HEK293 (cell line): ENCODE measurements at regions not wholly inside any gene's neighbourhood (a gene's known extent, or its start where the extent isn't known, plus 50 kb on each side); places are given as distances from the start of the nearest gene placed in this dataset.

ENCODE experiments used
- IKZF3 ChIP-seq: fragments of 450-650 bp; IDR thresholded peaks from 2 replicates; pipeline ENCODE4 v1.5.0; 2018; ENCODE audit warnings: missing biosample characterization, mild to moderate bottlenecking, missing genetic modification characterization, moderate library complexity
- KLF1 ChIP-seq: fragments of 450-650 bp; formaldehyde crosslinking; IDR thresholded peaks from 2 replicates; pipeline ENCODE4 v1.5.1; 2016; ENCODE audit warnings: missing biosample characterization, missing genetic modification characterization
- KLF16 ChIP-seq: fragments of 450-650 bp; formaldehyde crosslinking; IDR thresholded peaks from 2 replicates; pipeline ENCODE4 v1.5.1; 2017; ENCODE audit warnings: missing biosample characterization, missing genetic modification characterization
- SETDB1 ChIP-seq: IDR thresholded peaks from one replicate; pipeline ENCODE4 v1.6.1; 2017; ENCODE audit warnings: mild to moderate bottlenecking, low read length, moderate library complexity, mixed read lengths; ENCODE audit not compliant: insufficient read length
- YY1 ChIP-seq: fragments of 450-650 bp; formaldehyde crosslinking; IDR thresholded peaks from 2 replicates; pipeline ENCODE4 v1.5.1; 2018; ENCODE audit warnings: missing biosample characterization, missing genetic modification characterization
- ZNF155 ChIP-seq: fragments of 450-650 bp; formaldehyde crosslinking; IDR thresholded peaks from 2 replicates; pipeline ENCODE4 v1.5.1; 2016; ENCODE audit warnings: missing biosample characterization, missing genetic modification characterization
- ZNF19 ChIP-seq: fragments of 450-650 bp; formaldehyde crosslinking; IDR thresholded peaks from 2 replicates; pipeline ENCODE4; 2016; ENCODE audit warnings: missing biosample characterization, missing genetic modification characterization, low read depth
- ZNF311 ChIP-seq: fragments of 450-650 bp; formaldehyde crosslinking; IDR thresholded peaks from 2 replicates; pipeline ENCODE4 v1.5.1; 2017; ENCODE audit warnings: missing biosample characterization, missing genetic modification characterization, borderline replicate concordance
- ZNF335 ChIP-seq: fragments of 450-650 bp; formaldehyde crosslinking; conservative IDR thresholded peaks from 2 replicates; pipeline ENCODE4 v1.5.1; 2016; ENCODE audit warnings: missing biosample characterization, missing genetic modification characterization
- ZSCAN30 ChIP-seq: fragments of 450-650 bp; IDR thresholded peaks from 2 replicates; pipeline ENCODE4 v1.5.1; 2018; ENCODE audit warnings: missing biosample characterization, mild to moderate bottlenecking, missing genetic modification characterization, moderate library complexity
- TF ChIP-seq, protein P1 (sequence below): fragments of 450-650 bp; formaldehyde crosslinking; IDR thresholded peaks from 2 replicates; pipeline ENCODE4 v1.5.1; 2016; ENCODE audit warnings: missing biosample characterization, missing genetic modification characterization
- TF ChIP-seq, protein P2 (sequence below): fragments of 450-650 bp; formaldehyde crosslinking; IDR thresholded peaks from 2 replicates; pipeline ENCODE4 v1.5.1; 2017; ENCODE audit warnings: missing biosample characterization, missing genetic modification characterization
- TF ChIP-seq, protein P3 (sequence below): fragments of 450-650 bp; IDR thresholded peaks from 2 replicates; pipeline ENCODE4 v1.5.1; 2018; ENCODE audit warnings: missing biosample characterization, mild to moderate bottlenecking, missing genetic modification characterization
- TF ChIP-seq, protein P4 (sequence below): fragments of 450-650 bp; formaldehyde crosslinking; IDR thresholded peaks from 2 replicates; pipeline ENCODE4 v1.5.1; 2016; ENCODE audit warnings: missing biosample characterization, missing genetic modification characterization

DNA sequence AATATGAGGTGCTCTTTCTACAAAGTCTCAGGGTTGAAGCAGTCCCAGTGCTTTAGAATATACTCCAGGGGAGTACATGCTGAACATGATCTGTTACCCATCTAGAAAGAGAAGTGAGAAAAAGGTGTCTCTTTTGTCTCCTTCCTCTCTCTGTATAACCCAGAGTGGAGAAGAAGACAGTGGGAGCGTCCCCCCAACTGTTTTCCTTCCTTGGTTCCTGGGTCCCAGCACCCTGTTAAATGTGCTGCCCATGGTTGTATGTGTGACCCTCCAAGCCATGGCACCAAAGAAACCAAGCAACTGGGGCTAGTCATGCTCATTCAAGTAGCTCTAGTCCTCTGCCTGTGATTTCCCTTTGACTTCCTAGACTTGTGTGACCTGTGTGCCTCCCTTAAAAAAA is 683.7 kb downstream of the TBL1XR1 start:
- TF ChIP-seq, protein P1, sequence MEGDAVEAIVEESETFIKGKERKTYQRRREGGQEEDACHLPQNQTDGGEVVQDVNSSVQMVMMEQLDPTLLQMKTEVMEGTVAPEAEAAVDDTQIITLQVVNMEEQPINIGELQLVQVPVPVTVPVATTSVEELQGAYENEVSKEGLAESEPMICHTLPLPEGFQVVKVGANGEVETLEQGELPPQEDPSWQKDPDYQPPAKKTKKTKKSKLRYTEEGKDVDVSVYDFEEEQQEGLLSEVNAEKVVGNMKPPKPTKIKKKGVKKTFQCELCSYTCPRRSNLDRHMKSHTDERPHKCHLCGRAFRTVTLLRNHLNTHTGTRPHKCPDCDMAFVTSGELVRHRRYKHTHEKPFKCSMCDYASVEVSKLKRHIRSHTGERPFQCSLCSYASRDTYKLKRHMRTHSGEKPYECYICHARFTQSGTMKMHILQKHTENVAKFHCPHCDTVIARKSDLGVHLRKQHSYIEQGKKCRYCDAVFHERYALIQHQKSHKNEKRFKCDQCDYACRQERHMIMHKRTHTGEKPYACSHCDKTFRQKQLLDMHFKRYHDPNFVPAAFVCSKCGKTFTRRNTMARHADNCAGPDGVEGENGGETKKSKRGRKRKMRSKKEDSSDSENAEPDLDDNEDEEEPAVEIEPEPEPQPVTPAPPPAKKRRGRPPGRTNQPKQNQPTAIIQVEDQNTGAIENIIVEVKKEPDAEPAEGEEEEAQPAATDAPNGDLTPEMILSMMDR (tag by site-specific recombination): no peak
- TF ChIP-seq, protein P2, sequence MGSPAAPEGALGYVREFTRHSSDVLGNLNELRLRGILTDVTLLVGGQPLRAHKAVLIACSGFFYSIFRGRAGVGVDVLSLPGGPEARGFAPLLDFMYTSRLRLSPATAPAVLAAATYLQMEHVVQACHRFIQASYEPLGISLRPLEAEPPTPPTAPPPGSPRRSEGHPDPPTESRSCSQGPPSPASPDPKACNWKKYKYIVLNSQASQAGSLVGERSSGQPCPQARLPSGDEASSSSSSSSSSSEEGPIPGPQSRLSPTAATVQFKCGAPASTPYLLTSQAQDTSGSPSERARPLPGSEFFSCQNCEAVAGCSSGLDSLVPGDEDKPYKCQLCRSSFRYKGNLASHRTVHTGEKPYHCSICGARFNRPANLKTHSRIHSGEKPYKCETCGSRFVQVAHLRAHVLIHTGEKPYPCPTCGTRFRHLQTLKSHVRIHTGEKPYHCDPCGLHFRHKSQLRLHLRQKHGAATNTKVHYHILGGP (tag by site-specific recombination): no peak
- TF ChIP-seq ZNF311 (tag by site-specific recombination) (no peak), ZNF335 (tag by site-specific recombination) (no peak), SETDB1 (no peak), ZNF155 (tag by site-specific recombination) (no peak), IKZF3 (tag by site-specific recombination) (no peak), KLF16 (tag by site-specific recombination) (no peak), ZNF19 (no peak), YY1 (tag by site-specific recombination) (no peak), ZSCAN30 (tag by site-specific recombination) (no peak), KLF1 (no peak)
- TF ChIP-seq, protein P3, sequence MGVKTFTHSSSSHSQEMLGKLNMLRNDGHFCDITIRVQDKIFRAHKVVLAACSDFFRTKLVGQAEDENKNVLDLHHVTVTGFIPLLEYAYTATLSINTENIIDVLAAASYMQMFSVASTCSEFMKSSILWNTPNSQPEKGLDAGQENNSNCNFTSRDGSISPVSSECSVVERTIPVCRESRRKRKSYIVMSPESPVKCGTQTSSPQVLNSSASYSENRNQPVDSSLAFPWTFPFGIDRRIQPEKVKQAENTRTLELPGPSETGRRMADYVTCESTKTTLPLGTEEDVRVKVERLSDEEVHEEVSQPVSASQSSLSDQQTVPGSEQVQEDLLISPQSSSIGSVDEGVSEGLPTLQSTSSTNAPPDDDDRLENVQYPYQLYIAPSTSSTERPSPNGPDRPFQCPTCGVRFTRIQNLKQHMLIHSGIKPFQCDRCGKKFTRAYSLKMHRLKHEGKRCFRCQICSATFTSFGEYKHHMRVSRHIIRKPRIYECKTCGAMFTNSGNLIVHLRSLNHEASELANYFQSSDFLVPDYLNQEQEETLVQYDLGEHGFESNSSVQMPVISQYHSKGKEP (tag by site-specific recombination): no peak
- TF ChIP-seq, protein P4, sequence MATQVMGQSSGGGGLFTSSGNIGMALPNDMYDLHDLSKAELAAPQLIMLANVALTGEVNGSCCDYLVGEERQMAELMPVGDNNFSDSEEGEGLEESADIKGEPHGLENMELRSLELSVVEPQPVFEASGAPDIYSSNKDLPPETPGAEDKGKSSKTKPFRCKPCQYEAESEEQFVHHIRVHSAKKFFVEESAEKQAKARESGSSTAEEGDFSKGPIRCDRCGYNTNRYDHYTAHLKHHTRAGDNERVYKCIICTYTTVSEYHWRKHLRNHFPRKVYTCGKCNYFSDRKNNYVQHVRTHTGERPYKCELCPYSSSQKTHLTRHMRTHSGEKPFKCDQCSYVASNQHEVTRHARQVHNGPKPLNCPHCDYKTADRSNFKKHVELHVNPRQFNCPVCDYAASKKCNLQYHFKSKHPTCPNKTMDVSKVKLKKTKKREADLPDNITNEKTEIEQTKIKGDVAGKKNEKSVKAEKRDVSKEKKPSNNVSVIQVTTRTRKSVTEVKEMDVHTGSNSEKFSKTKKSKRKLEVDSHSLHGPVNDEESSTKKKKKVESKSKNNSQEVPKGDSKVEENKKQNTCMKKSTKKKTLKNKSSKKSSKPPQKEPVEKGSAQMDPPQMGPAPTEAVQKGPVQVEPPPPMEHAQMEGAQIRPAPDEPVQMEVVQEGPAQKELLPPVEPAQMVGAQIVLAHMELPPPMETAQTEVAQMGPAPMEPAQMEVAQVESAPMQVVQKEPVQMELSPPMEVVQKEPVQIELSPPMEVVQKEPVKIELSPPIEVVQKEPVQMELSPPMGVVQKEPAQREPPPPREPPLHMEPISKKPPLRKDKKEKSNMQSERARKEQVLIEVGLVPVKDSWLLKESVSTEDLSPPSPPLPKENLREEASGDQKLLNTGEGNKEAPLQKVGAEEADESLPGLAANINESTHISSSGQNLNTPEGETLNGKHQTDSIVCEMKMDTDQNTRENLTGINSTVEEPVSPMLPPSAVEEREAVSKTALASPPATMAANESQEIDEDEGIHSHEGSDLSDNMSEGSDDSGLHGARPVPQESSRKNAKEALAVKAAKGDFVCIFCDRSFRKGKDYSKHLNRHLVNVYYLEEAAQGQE: no peak
